NCI-H2196 treated with DMSO at 0.1 percent for 48 hours (cell line): ENCODE measurements at regions not wholly inside any gene's neighbourhood (a gene's known extent, or its start where the extent isn't known, plus 50 kb on each side); places are given as distances from the start of the nearest gene placed in this dataset.
"Not testable (repeated sequence)": the region's sequence is repeated elsewhere in the genome, so short reads cannot be mapped to it uniquely, and the experiment has no call there.

Experiments
- DNase-seq: peaks from one replicate; lab custom pipeline; 2025; ENCODE audit not compliant: unreplicated experiment; lab: John Stamatoyannopoulos, UW

- no peak for DNase-seq
Measured at GRCh38 chr13:95388420-95389079, 87.3 kb upstream of the ABCC4 start.

- no peak for DNase-seq
Measured at GRCh38 chr13:95391362-95391761, 90.1 kb upstream of the ABCC4 start.

GRCh38 chr13:95391785-95392184 is 90.5 kb upstream of the ABCC4 start:
- no peak for DNase-seq

- DNase-seq: no peak
Measured at GRCh38 chr13:95392597-95392996, 91.3 kb upstream of the ABCC4 start.

- no peak for DNase-seq
Measured at GRCh38 chr13:95403349-95404140, 102.3 kb upstream of the ABCC4 start.

- peak; percentile 44 for DNase-seq
Measured at GRCh38 chr13:95404141-95404882, 103.1 kb upstream of the ABCC4 start.

- no peak for DNase-seq
Measured at GRCh38 chr13:95406176-95406575, 104.9 kb upstream of the ABCC4 start.

GRCh38 chr13:95411428-95412040 is 110.3 kb upstream of the ABCC4 start:
- no peak for DNase-seq

- no peak for DNase-seq
Measured at GRCh38 chr13:95418946-95419345, 117.7 kb upstream of the ABCC4 start.

- no peak for DNase-seq
Measured at GRCh38 chr13:95420501-95420900, 119.2 kb upstream of the ABCC4 start.

- no peak for DNase-seq
Measured at GRCh38 chr13:95426631-95427030, 125.4 kb upstream of the ABCC4 start.

GRCh38 chr13:95430525-95430924 is 122.0 kb upstream of the CLDN10 start:
- DNase-seq: not testable (repeated sequence)

- no peak for DNase-seq
Measured at GRCh38 chr13:95432141-95432540, 120.4 kb upstream of the CLDN10 start.

GRCh38 chr13:95433537-95433936 is 119.0 kb upstream of the CLDN10 start:
- DNase-seq: no peak

- DNase-seq: no peak
Measured at GRCh38 chr13:95434111-95434510, 118.4 kb upstream of the CLDN10 start.

- no peak for DNase-seq
Measured at GRCh38 chr13:95437561-95437960, 115.0 kb upstream of the CLDN10 start.

GRCh38 chr13:95438297-95438696 is 114.2 kb upstream of the CLDN10 start:
- DNase-seq: no peak

- DNase-seq: no peak
Measured at GRCh38 chr13:95440441-95441088, 112.0 kb upstream of the CLDN10 start.

GRCh38 chr13:95441326-95441725 is 111.2 kb upstream of the CLDN10 start:
- DNase-seq: no peak

GRCh38 chr13:95444006-95444730 is 108.4 kb upstream of the CLDN10 start:
- DNase-seq: no peak
